ENCODE measurements at regions not wholly inside any gene's neighbourhood (a gene's known extent, or its start where the extent isn't known, plus 50 kb on each side); places are given as distances from the start of the nearest gene placed in this dataset.
A peak's percentile ranks its signal among the peaks of the same experiment; 100 is the strongest.

- DNase-seq (ENCODE audit: low spot score): no peak
Observed at GRCh38 chr11:130640526-130640925, 192.1 kb downstream of the ADAMTS15 start.

DNA sequence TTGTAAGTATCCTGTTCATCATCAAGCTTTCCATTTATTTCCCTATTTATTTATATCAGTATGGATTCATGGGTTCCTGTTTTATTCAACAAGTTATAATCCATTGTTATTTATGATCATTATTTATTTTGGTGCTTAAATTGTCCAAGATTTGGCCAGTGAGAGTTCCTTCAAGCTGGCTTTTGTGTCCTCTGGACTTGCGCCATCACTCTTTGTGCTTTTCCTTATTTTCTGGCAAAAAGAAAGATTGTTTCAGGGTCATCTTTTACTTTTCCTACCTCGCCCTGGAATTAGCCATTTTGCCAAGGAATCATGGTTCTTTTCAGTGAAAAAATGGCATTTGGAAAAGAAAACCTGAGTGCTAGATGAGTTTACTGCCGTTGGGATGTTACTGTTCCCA is 193.4 kb downstream of the ADAMTS15 start:
- DNase-seq (ENCODE audit: low spot score): no peak

DNA sequence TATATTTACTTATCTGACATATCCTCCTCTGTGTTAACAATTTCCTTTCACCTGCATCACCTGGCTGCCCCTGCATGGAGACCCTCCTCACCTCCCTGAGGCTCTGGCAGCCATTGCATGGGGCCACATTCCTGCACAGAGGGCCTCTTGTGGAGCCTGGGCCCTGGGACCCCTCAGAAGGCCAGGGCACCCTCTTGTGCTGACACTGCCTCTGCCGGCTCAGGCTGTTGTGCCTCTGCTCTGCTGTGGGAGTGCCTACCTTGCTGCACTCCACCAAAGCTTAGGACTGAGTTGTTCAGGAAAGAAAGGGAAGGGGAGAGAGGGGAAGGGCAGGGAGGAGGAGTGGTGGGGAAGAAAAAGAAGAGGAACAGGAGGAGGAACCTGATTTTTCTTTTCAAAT is 194.5 kb downstream of the ADAMTS15 start:
- no peak for DNase-seq (ENCODE audit: low spot score)

DNA sequence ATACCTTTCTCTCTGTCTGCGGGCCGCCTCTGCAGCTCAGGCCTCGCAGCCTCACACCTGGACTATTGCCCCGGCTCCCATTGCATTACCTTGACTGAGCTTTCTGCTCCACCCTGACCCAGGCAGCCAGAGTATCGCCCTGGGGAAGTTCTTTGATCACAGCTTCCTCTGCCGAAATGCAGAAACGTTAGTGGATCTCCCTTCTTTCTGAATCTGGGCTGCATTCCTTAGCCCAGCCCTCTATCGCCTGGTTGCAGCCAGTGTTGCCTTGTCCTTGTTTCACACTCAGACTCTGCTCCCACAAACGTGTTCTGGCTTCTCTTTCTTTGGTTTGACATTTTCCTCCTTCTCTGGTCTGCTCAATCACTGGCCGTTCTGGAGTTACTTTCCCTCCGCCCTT is 195.7 kb downstream of the ADAMTS15 start:
- no peak for DNase-seq (ENCODE audit: low spot score)

GRCh38 chr11:130645164-130645842 is 196.9 kb downstream of the ADAMTS15 start:
- DNase-seq (ENCODE audit: low spot score): no peak

DNA sequence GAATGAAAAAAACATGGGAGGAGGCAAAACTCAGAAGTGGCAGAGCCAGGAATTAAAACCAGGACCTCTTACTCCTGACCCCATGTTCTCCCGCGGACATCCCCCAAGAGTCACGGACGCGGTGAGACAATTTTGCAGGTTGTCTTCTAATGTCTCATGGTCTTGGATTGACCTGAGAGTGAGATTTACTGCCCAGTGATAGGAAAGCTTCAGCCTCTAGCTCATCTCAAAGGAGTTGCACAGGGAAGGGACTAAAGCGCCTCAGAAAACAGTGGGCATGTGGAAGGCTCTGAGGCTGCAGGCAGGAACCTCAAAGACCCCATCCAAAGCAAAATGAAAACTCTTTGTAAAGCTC is 197.4 kb downstream of the ADAMTS15 start:
- DNase-seq (ENCODE audit: low spot score): no peak

DNA sequence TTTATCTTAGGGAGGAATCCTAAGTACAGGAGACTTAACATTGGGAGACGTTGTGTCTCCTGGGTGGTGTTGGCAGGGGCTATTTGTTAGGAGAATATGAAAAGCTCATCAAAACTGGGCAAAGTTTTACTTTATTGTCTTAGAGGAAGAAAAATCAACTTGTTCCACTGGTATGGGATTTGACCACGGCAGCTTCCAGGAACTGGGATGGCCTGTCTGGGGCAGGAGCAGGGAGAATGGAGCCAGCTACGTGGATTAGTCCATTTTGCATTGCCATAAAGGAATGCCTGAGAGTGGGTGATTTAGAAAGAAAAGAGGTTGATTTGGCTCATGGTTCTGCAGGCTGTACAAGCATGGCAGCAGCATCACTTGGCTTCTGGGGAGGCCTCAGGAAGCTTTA is 198.4 kb downstream of the ADAMTS15 start:
- no peak for DNase-seq (ENCODE audit: low spot score)

DNA sequence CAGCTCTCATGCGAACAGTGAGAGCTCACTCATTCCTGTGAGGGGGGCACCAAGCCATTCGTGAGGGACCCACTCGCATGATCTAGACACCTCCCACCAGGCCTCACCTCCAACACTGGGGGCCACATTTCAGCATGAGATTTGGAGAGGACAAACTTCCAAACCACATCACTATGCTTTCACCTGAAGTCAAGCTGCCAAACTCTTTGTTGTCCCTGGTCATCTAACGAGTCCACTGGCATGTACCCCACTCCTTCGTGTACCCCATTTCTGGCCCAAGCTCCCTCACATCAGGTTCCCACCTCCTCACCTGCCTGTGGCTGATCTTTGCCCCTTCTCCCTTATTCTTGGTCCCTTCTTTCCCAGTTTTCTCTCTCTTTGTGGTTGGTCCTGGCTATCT is 198.9 kb downstream of the ADAMTS15 start:
- DNase-seq (ENCODE audit: low spot score): no peak

DNA sequence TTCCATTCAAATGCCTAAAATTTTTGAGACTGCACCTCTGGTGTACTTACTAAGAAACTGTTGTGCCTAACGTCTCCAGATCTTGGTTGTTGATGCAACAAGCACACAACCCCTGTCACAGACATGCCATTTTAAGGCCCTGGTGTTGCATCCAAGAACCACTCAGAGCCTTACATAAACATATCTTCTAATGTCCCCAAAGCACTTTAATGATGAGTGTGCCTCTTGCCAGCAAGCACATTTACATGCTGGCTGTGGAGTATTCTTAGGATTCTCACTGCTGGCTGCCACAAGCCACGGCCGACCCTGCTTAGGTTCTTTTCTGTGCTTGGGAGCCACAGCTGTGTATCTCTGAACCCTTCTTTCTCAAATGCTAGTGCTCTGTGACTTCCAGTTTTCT is 201.4 kb downstream of the ADAMTS15 start:
- no peak for DNase-seq (ENCODE audit: low spot score)

- DNase-seq (ENCODE audit: low spot score): no peak
Observed at GRCh38 chr11:130650456-130651030, 202.1 kb downstream of the ADAMTS15 start.

- DNase-seq (ENCODE audit: low spot score): no peak
Observed at GRCh38 chr11:130651066-130651855, 202.8 kb downstream of the ADAMTS15 start.

- DNase-seq (ENCODE audit: low spot score): no peak
Observed at GRCh38 chr11:130652671-130653335, 204.4 kb downstream of the ADAMTS15 start.

DNA sequence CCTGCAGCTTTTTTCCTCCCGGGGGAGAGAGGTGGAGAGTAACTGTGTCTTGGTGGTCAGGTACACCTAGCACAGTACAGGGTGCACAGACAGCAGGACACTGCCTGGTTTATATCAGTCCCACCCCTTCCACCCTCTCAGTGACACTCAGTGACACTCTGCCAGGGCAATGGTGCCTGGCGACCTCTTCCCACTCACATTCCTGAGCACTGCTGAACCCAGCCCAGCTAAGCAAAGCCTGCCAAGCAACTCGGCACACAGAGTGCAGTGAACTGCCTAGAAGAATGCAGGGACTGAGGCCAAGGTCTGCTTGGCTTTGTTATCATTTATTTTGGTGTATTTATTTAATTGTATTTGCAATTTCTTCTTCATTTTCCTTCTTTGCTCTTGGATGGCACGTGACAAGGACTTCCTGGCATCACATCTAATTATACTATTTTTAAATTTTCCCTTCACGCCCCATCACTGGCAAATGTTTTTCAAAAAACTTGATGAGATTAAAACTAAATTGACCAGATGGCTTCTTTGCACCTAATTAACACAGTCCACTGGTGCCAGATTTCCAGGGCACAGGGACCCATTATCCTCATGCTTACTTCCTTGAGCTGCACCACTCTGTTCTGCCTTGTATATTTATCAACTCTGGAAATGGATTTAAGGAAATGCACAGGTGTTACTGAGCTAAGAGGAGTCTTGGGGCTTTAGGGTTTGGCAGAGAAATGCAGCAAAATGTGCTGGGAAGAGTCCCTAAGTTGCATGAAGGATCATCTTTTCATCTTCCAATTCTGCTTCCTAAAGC is 205.6 kb downstream of the ADAMTS15 start:
- no peak for DNase-seq (ENCODE audit: low spot score)

DNA sequence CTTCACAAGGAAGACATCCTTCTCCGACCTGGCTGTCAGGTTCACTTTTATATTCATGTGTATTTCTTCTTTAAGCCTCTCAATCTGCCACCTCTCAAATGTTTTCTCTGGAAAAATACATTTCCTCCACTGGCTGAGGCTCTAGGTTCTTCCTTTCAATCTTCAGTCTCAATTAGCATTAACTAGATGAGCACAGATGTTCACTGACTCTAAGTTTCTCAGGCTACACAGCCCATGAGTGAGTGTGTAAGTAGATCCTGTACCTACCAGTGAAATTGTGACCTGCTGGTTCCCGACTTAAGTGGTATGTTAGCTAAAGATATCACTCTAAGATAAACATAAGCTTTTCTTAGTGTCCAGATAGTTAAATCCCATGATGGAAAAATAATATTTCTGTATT is 206.9 kb downstream of the ADAMTS15 start:
- no peak for DNase-seq (ENCODE audit: low spot score)

DNA sequence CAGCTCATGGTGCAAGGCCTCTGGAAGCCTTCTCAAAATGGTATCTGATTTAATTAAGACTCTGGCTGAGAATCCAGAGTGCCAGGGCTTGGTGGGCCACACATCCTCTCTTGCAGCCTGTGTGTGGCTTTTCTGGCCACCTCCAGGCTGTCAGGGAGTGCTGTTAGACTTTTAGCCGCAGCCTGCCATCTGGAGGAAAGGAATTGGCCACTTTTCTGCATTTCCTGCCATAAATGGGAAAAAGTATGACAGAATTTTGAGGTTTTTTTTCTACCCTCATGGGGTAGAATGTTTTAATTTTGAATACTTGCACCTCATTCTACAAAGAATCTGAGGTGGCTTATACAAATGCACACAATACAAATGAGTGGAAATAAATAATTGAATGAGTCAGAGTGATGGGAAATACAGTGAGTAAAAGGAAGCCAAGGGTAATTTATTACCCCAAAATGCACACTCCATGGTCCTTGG is 218.4 kb downstream of the ADAMTS15 start:
- DNase-seq (ENCODE audit: low spot score): peak; percentile 71

- DNase-seq (ENCODE audit: low spot score): no peak
Observed at GRCh38 chr11:130668751-130669150, 220.3 kb downstream of the ADAMTS15 start.

DNA sequence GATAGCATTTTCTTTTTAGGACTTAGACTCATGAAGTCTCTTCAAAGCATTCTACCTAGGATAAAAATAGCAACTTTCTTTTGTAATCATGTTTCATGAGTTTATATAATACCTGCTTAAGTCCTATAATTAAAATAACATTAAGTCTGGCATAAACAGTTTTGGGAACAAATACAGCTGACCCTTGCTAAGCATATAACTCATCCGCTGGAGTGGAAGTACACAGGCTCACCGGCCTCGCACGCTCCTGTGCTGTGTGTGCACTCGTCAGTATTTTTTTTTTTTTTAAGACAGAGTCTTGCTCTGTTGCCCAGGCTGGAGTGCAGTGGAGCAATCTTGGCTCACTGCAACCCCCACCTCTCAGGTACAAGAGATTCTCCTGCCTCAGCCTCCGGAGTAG is 221.8 kb downstream of the ADAMTS15 start:
- no peak for DNase-seq (ENCODE audit: low spot score)

GRCh38 chr11:130671801-130672700 is 223.6 kb downstream of the ADAMTS15 start:
- DNase-seq (ENCODE audit: low spot score): no peak

- no peak for DNase-seq (ENCODE audit: low spot score)
Observed at GRCh38 chr11:130672911-130673310, 224.5 kb downstream of the ADAMTS15 start.

GRCh38 chr11:130673698-130674097 is 225.3 kb downstream of the ADAMTS15 start:
- no peak for DNase-seq (ENCODE audit: low spot score)
